ENCODE measurements at regions not wholly inside any gene's neighbourhood (a gene's known extent, or its start where the extent isn't known, plus 50 kb on each side); places are given as distances from the start of the nearest gene placed in this dataset.

GRCh38 chr6:103983011-103983410, 876.7 kb downstream of the HACE1 start (continued):
- no peak for TF ChIP-seq CHD7 (IDR thresholded peaks at IDR 0.05; ENCODE audit: insufficient replicate concordance, low read length)
- no peak for TF ChIP-seq JUN (IDR thresholded peaks at IDR 0.05; ENCODE audit: low read depth, low read length)
- no peak for TF ChIP-seq RBBP5 (IDR thresholded peaks at IDR 0.05; ENCODE audit: borderline replicate concordance, low read depth, low read length)
- no peak for TF ChIP-seq TEAD4 (IDR thresholded peaks at IDR 0.05; ENCODE audit: low read depth, low read length)
- TF ChIP-seq, protein P1, sequence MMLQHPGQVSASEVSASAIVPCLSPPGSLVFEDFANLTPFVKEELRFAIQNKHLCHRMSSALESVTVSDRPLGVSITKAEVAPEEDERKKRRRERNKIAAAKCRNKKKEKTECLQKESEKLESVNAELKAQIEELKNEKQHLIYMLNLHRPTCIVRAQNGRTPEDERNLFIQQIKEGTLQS (IDR thresholded peaks at IDR 0.05; ENCODE audit: insufficient read depth, low read depth, low read length), result no peak

All from H1 (cell line).